Keratinocyte (primary cell): ENCODE measurements at regions not wholly inside any gene's neighbourhood (a gene's known extent, or its start where the extent isn't known, plus 50 kb on each side); places are given as distances from the start of the nearest gene placed in this dataset.
"Not testable (repeated sequence)": the region's sequence is repeated elsewhere in the genome, so short reads cannot be mapped to it uniquely, and the experiment has no call there.

ENCODE experiments used
- DNase-seq: peaks from one replicate; pipeline ENCODE4 v3.0.0-alpha.2; 2011; ENCODE audit warnings: low read depth, missing footprints, low spot score
- FAIRE-seq: peaks from 2 replicates; lab custom pipeline; 2011; peaks lifted over from hg19 to GRCh38; lab: Jason Lieb, UNC
- H2AFZ ChIP-seq: 2 replicates; pipeline ENCODE4 v1.6.0; 2012; ENCODE audit warnings: low read length, control low read depth, inconsistent platforms; ENCODE audit not compliant: control insufficient read depth
- H3K27ac ChIP-seq: 2 replicates; pipeline ENCODE4 v1.5.1; 2011; ENCODE audit warnings: low read length; ENCODE audit not compliant: control insufficient read depth, insufficient read depth
- H3K27me3 ChIP-seq: 3 replicates; pipeline ENCODE4 v1.6.0; 2011; ENCODE audit warnings: low read length; ENCODE audit not compliant: control insufficient read depth, insufficient read depth; ENCODE audit errors: extremely low read depth
- H3K36me3 ChIP-seq, 2 experiments: 2 replicates in 1 of 2; 3 replicates in 1 of 2; pipeline ENCODE4 v1.5.1; 2011; ENCODE audit warnings: low read length in 2 of 2, mild to moderate bottlenecking in 1 of 2; ENCODE audit not compliant: control insufficient read depth in 2 of 2, insufficient read depth in 2 of 2; ENCODE audit errors: extremely low read depth in 1 of 2
- H3K4me1 ChIP-seq: 3 replicates; pipeline ENCODE4 v1.5.1; 2011; ENCODE audit warnings: low read length; ENCODE audit not compliant: control insufficient read depth, insufficient read depth; ENCODE audit errors: extremely low read depth
- H3K4me2 ChIP-seq: 3 replicates; pipeline ENCODE4 v1.6.0; 2011; ENCODE audit warnings: low read depth, low read length; ENCODE audit not compliant: control insufficient read depth, insufficient read depth; ENCODE audit errors: extremely low read depth
- H3K4me3 ChIP-seq, 3 experiments: fragments of 200-600 bp in 1 of 3; sonication (generic) in 1 of 3; 2 replicates in 2 of 3; 3 replicates in 1 of 3; pipeline ENCODE4 v1.5.1; 2011 to 2016; ENCODE audit warnings: low read length in 3 of 3, mild to moderate bottlenecking in 3 of 3, control low read depth in 2 of 3, inconsistent platforms in 1 of 3, low read depth in 1 of 3, mixed read lengths in 1 of 3, mixed run types in 1 of 3, moderate library complexity in 1 of 3; ENCODE audit not compliant: control insufficient read depth in 2 of 3, insufficient read depth in 2 of 3; ENCODE audit errors: extremely low read depth in 1 of 3
- H3K79me2 ChIP-seq: 2 replicates; pipeline ENCODE4 v1.6.0; 2012; ENCODE audit warnings: low read length; ENCODE audit not compliant: control insufficient read depth, insufficient read depth
- H3K9ac ChIP-seq: 3 replicates; pipeline ENCODE4 v1.6.0; 2011; ENCODE audit warnings: low read length; ENCODE audit not compliant: control insufficient read depth, insufficient read depth; ENCODE audit errors: extremely low read depth
- H3K9me1 ChIP-seq: 3 replicates; pipeline ENCODE4 v1.6.0; 2011; ENCODE audit warnings: low read length; ENCODE audit not compliant: control insufficient read depth, insufficient read depth; ENCODE audit errors: extremely low read depth
- H3K9me3 ChIP-seq: 2 replicates; pipeline ENCODE4 v1.5.1; 2012; ENCODE audit warnings: low read depth, low read length; ENCODE audit not compliant: control insufficient read depth
- H4K20me1 ChIP-seq: 3 replicates; pipeline ENCODE4 v1.6.0; 2011; ENCODE audit warnings: low read length; ENCODE audit not compliant: control insufficient read depth, insufficient read depth; ENCODE audit errors: extremely low read depth
- CTCF ChIP-seq, 3 experiments: IDR thresholded peaks in 1 of 3; conservative IDR thresholded peaks in 1 of 3; optimal IDR thresholded peaks in 1 of 3; 2 replicates in 2 of 3; 3 replicates in 1 of 3; pipeline versions ENCODE3 to v1.5.1; 2011; ENCODE audit warnings: low read length in 3 of 3, mild to moderate bottlenecking in 3 of 3, moderate library complexity in 2 of 3, control low read depth in 1 of 3, inconsistent platforms in 1 of 3; ENCODE audit not compliant: insufficient read depth in 2 of 3; ENCODE audit errors: extremely low read depth in 1 of 3
- EZH2 ChIP-seq: IDR thresholded peaks from one replicate; pipeline ENCODE4 v1.6.1; 2012; ENCODE audit warnings: inconsistent platforms, mild to moderate bottlenecking, low read length, moderate library complexity
- dilution Hi-C: fragments of 300-500 bp; cut with MboI; formaldehyde crosslinking; loops from one replicate; pipeline ENCODE4 v1.7.0; 2020; ENCODE audit warnings: low sequenced_read_pairs; ENCODE audit not compliant: extremely low pct_ligation_motif_present

GRCh38 chr10:120051671-120052070 lies 159.1 kb downstream of the SEC23IP start:
- H3K4me2 ChIP-seq = no peak overlapping the region
- no peak overlapping the region for H3K27ac ChIP-seq
- H2AFZ ChIP-seq = no peak overlapping the region
- H3K36me3 ChIP-seq = no peaks in the 10 kb centered on the region
- H4K20me1 ChIP-seq = no peaks in the 10 kb centered on the region
- H3K9ac ChIP-seq = no peak overlapping the region
- H3K79me2 ChIP-seq = no peaks in the 10 kb centered on the region
- H3K9me1 ChIP-seq = no peaks in the 10 kb centered on the region
- peaks cover 9% of the 10 kb centered on the region for H3K4me1 ChIP-seq
- dilution Hi-C loops = no loop called here
- FAIRE-seq (no peak), DNase-seq (no peak)
- no peaks in the 10 kb centered on the region for H3K27me3 ChIP-seq
- TF ChIP-seq EZH2 = no peak
- TF ChIP-seq CTCF (optimal IDR thresholded peaks at IDR 0.05 in 1 of 3, IDR thresholded peaks at IDR 0.05 in 1 of 3, conservative IDR thresholded peaks at IDR 0.05 in 1 of 3; ENCODE audit: extremely low read depth in 1 of 3, insufficient read depth in 2 of 3, low read length in 3 of 3) = no peak
- H3K9me3 ChIP-seq = no peaks in the 10 kb centered on the region
- H3K4me3 ChIP-seq = no peak overlapping the region

GRCh38 chr10:120052964-120053702 lies 160.6 kb downstream of the SEC23IP start:
- Histone ChIP-seq H3K4me1 (peaks cover 7% of the 10 kb centered on the region), H3K4me3 (no peak overlapping the region), H3K9me1 (no peaks in the 10 kb centered on the region), H3K36me3 (no peaks in the 10 kb centered on the region), H2AFZ (no peak overlapping the region), H3K9me3 (no peaks in the 10 kb centered on the region), H3K4me2 (no peak overlapping the region), H4K20me1 (no peaks in the 10 kb centered on the region), H3K79me2 (no peaks in the 10 kb centered on the region), H3K27ac (no peak overlapping the region), H3K9ac (no peak overlapping the region), H3K27me3 (no peaks in the 10 kb centered on the region)
- dilution Hi-C loops = no loop called here
- TF ChIP-seq CTCF (optimal IDR thresholded peaks at IDR 0.05 in 1 of 3, IDR thresholded peaks at IDR 0.05 in 1 of 3, conservative IDR thresholded peaks at IDR 0.05 in 1 of 3; ENCODE audit: extremely low read depth in 1 of 3, insufficient read depth in 2 of 3, low read length in 3 of 3) = no peak
- TF ChIP-seq EZH2 = no peak
- FAIRE-seq (no peak), DNase-seq (no peak)

DNA sequence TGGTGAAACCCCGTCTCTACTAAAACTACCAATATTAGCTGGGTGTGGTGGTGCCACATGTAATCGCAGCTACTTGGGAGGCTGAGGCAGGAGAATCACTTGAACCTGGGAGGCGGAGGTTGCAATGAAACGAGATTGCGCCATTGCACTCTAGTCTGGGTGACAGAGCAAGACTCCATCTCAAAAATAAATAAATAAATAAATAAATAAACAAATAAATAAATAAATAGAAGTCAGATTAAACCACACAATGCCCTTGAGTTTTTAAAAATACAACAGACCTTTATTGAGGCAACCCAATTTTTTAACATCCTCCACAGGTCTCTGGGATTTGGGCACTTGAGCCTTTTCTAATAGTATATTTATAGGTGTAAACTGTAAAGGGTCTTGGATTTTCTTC lies 167.3 kb downstream of the SEC23IP start:
- H2AFZ ChIP-seq, H3K27me3 ChIP-seq, H3K27ac ChIP-seq, H3K4me3 ChIP-seq, H4K20me1 ChIP-seq, H3K79me2 ChIP-seq, H3K9me1 ChIP-seq, dilution Hi-C loops, H3K36me3 ChIP-seq, DNase-seq, H3K9me3 ChIP-seq, H3K4me2 ChIP-seq, FAIRE-seq, H3K9ac ChIP-seq, H3K4me1 ChIP-seq: not testable (repeated sequence)
